Dendritic cell treated with granulocyte-macrophage colony-stimulating factor and Interleukin-4, amounts not matched to agents 40 ng/mL and 50 ng/mL, for 4 days (primary cell): ENCODE measurements at regions not wholly inside any gene's neighbourhood (a gene's known extent, or its start where the extent isn't known, plus 50 kb on each side); places are given as distances from the start of the nearest gene placed in this dataset.

Experiments used
- H3K27ac Mint-ChIP-seq: one replicate; pipeline ENCODE4 v1.8.0; 2022; ENCODE audit warnings: mild to moderate bottlenecking, mixed read lengths
- H3K27me3 Mint-ChIP-seq: one replicate; pipeline ENCODE4 v1.8.0; 2022; ENCODE audit warnings: mild to moderate bottlenecking, mixed read lengths
- H3K36me3 Mint-ChIP-seq: one replicate; pipeline ENCODE4 v1.8.0; 2022; ENCODE audit warnings: low read depth, mixed read lengths
- H3K4me1 Mint-ChIP-seq: one replicate; pipeline ENCODE4 v1.8.0; 2022; ENCODE audit warnings: low read depth, mixed read lengths
- H3K4me3 Mint-ChIP-seq: one replicate; pipeline ENCODE4 v1.8.0; 2022; ENCODE audit warnings: mild to moderate bottlenecking, moderate library complexity, mixed read lengths
- H3K9me3 Mint-ChIP-seq: one replicate; pipeline ENCODE4 v1.8.0; 2022; ENCODE audit warnings: mixed read lengths
- intact Hi-C: fragments of 100-400 bp; cut with micrococcal nuclease; formaldehyde crosslinking; loops from one replicate; pipeline ENCODE4 v1.15.0; 2022

DNA sequence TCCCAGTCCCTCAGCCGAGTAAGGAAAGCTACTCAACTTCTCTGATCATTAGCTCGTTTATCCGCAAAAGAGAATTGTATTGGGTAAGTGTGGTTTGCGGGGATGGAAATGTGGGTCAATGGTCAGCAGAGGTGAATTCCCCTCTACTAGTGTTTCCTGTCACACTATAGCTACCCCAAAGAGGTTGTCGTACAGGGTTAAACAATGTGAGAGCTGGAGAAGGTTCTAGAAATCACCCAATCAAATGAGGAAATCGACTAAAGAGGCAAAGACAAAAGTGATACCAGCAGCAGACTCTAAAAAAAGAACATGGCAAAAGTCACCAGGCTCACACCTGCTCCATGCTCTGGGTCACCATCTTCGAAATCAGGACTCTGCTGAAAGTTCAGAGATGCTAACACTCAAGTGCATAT, 144.7 kb upstream of the ITGA4 start:
- H3K9me3 Mint-ChIP-seq, result no peaks in the 10 kb centered on the region
- intact Hi-C loops, result no loop called here
- peak overlapping the region; percentile 50 for H3K27ac Mint-ChIP-seq
- no peak overlapping the region for H3K4me3 Mint-ChIP-seq
- no peaks in the 10 kb centered on the region for H3K27me3 Mint-ChIP-seq
- H3K36me3 Mint-ChIP-seq, result no peaks in the 10 kb centered on the region
- H3K4me1 Mint-ChIP-seq, result peaks cover 42% of the 10 kb centered on the region

DNA sequence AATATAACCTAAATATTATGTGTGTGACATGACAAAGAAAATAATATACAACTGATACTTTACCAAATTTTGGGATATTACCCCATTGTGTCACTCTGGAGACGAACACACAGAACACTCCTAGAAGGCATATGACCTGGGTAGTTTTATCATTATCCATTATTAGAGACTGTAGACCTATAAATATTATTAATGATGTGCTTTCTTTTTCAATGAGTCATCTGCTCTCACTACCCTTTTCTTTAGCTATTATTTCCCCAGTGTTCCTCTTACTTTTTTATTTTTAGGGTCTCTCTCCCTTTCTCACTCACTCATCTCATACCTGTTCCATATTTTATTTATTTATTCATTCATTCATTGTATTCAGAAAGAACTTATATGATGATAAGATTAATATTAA, 143.3 kb upstream of the ITGA4 start:
- Mint-ChIP-seq H3K36me3 (no peaks in the 10 kb centered on the region), H3K4me1 (peaks cover 35% of the 10 kb centered on the region), H3K4me3 (no peak overlapping the region), H3K27me3 (no peaks in the 10 kb centered on the region), H3K27ac (no peak overlapping the region), H3K9me3 (no peaks in the 10 kb centered on the region)
- intact Hi-C loops, result no loop called here

- no peaks in the 10 kb centered on the region for H3K36me3 Mint-ChIP-seq
- intact Hi-C loops, result no loop called here
Observed at GRCh38 chr2:181314551-181314950, 142.6 kb upstream of the ITGA4 start.

DNA sequence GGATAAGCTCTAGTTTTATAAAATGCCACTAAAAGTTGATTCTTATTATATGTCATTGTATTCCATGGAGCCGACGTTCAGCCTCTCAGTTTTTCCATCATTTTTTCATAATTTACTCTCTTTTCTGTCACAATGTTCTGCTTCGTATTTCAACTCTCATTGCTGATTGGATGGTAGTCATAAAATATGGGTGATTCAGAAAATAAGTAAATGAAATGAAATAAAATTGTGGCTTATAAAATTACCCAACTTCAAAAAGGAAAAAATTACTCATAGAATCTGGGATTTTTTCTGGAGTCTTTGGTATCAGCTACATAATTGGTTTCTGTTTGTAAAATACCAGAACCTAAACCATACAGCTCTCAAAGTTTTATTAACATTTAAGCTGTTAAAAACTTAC, 139.7 kb upstream of the ITGA4 start:
- H3K27me3 Mint-ChIP-seq, result no peaks in the 10 kb centered on the region
- no peaks in the 10 kb centered on the region for H3K36me3 Mint-ChIP-seq
- peaks cover 15% of the 10 kb centered on the region for H3K4me1 Mint-ChIP-seq
- H3K27ac Mint-ChIP-seq, result no peak overlapping the region
- intact Hi-C loops, result loop anchor here (5.0 kb wide), 1 partner anchor 35 kb away; no protein-coding TSS in a partner anchor
- H3K9me3 Mint-ChIP-seq, result no peaks in the 10 kb centered on the region
- H3K4me3 Mint-ChIP-seq, result no peak overlapping the region

More at GRCh38 chr2:181314551-181314950, 142.6 kb upstream of the ITGA4 start:
- no peak overlapping the region for H3K27ac Mint-ChIP-seq
- no peaks in the 10 kb centered on the region for H3K27me3 Mint-ChIP-seq
- H3K4me1 Mint-ChIP-seq, result peaks cover 28% of the 10 kb centered on the region
- no peak overlapping the region for H3K4me3 Mint-ChIP-seq
- H3K9me3 Mint-ChIP-seq, result no peaks in the 10 kb centered on the region

DNA sequence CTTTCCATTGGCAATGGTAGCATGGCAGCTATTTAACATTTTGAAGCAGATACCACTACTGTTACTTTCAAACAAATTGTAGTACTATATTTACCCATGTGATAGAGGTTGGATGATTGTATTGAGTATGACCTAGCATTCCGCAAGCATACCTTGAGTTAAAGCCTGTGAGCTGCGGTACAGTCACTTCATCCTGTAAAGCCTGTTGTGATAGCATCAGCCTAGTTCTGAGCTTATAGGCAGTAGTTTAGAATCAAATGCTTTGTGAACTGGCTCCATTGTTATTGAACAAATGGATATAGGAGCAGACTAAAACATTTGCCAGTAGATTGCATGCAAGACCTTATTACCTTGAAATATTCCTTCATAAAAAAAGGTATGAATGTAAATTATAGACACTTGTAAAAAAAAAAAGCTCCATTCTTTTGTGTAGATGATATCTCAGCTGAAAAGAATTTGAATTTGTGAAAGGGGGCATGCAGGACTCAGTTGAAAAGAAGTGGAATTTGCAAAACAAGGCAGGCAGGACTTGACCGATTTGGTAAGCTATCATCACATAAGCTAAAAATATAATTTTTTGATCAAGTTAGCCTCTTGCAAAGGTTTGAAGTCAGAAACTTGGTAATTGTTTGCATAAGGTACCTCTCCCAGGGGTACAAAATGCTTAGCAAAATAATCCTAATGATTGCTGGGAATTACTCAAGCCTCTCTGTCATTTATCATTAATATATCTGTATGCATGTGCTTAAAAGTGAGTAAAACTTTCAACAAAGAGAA, 138.5 kb upstream of the ITGA4 start:
- intact Hi-C loops, result loop anchor here (5.0 kb wide), 1 partner anchor 34 kb away; no protein-coding TSS in a partner anchor

DNA sequence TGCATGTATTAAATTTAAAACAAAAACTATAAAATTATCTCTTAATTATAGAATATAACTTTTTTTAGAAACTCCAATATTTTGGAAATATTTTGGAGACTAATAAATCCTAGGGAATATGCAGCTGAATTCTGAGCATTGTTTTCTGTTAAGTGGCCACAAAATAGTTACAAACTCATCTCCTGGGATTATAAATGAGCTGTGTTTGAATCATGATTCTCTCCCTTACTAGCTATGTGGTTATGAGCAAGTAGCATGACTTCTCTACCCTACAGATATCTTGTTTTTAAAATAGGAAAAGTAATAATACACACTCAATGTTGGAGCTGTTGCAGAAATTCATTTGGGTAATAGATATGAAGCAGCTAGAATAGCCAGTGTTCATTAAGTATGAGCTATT, 137.9 kb upstream of the ITGA4 start:
- no peak overlapping the region for H3K27ac Mint-ChIP-seq
- H3K9me3 Mint-ChIP-seq, result no peaks in the 10 kb centered on the region
- intact Hi-C loops, result loop anchor here (5.0 kb wide), 1 partner anchor 33 kb away; no protein-coding TSS in a partner anchor
- no peaks in the 10 kb centered on the region for H3K36me3 Mint-ChIP-seq
- no peaks in the 10 kb centered on the region for H3K27me3 Mint-ChIP-seq
- peaks cover under 1% of the 10 kb centered on the region for H3K4me1 Mint-ChIP-seq
- H3K4me3 Mint-ChIP-seq, result no peak overlapping the region

More for the DNA sequence above, 138.5 kb upstream of the ITGA4 start:
- H3K4me3 Mint-ChIP-seq, result no peak overlapping the region
- peaks cover 7% of the 10 kb centered on the region for H3K4me1 Mint-ChIP-seq
- H3K36me3 Mint-ChIP-seq, result no peaks in the 10 kb centered on the region
- H3K9me3 Mint-ChIP-seq, result no peaks in the 10 kb centered on the region
- H3K27ac Mint-ChIP-seq, result no peak overlapping the region
- H3K27me3 Mint-ChIP-seq, result no peaks in the 10 kb centered on the region

- H3K36me3 Mint-ChIP-seq, result no peaks in the 10 kb centered on the region
- intact Hi-C loops, result no loop called here
- no peaks in the 10 kb centered on the region for H3K27me3 Mint-ChIP-seq
- H3K27ac Mint-ChIP-seq, result no peak overlapping the region
- H3K4me1 Mint-ChIP-seq, result no peaks in the 10 kb centered on the region
- H3K4me3 Mint-ChIP-seq, result no peak overlapping the region
- no peaks in the 10 kb centered on the region for H3K9me3 Mint-ChIP-seq
Observed at GRCh38 chr2:181320638-181321037, 136.5 kb upstream of the ITGA4 start.

GRCh38 chr2:181324912-181325311, 132.3 kb upstream of the ITGA4 start:
- Mint-ChIP-seq H3K27ac (no peak overlapping the region), H3K9me3 (no peaks in the 10 kb centered on the region), H3K4me1 (no peaks in the 10 kb centered on the region), H3K27me3 (no peaks in the 10 kb centered on the region), H3K4me3 (no peak overlapping the region), H3K36me3 (no peaks in the 10 kb centered on the region)
- intact Hi-C loops, result no loop called here

- H3K4me1 Mint-ChIP-seq, result no peaks in the 10 kb centered on the region
- no peaks in the 10 kb centered on the region for H3K27me3 Mint-ChIP-seq
- no peaks in the 10 kb centered on the region for H3K36me3 Mint-ChIP-seq
- H3K9me3 Mint-ChIP-seq, result no peaks in the 10 kb centered on the region
- intact Hi-C loops, result no loop called here
- no peak overlapping the region for H3K27ac Mint-ChIP-seq
- H3K4me3 Mint-ChIP-seq, result no peak overlapping the region
Observed at GRCh38 chr2:181326661-181327060, 130.5 kb upstream of the ITGA4 start.

GRCh38 chr2:181330286-181330685, 126.9 kb upstream of the ITGA4 start:
- Mint-ChIP-seq H3K27me3 (no peaks in the 10 kb centered on the region), H3K36me3 (no peaks in the 10 kb centered on the region), H3K4me1 (no peaks in the 10 kb centered on the region), H3K4me3 (no peak overlapping the region), H3K27ac (no peak overlapping the region), H3K9me3 (no peaks in the 10 kb centered on the region)
- intact Hi-C loops, result no loop called here

DNA sequence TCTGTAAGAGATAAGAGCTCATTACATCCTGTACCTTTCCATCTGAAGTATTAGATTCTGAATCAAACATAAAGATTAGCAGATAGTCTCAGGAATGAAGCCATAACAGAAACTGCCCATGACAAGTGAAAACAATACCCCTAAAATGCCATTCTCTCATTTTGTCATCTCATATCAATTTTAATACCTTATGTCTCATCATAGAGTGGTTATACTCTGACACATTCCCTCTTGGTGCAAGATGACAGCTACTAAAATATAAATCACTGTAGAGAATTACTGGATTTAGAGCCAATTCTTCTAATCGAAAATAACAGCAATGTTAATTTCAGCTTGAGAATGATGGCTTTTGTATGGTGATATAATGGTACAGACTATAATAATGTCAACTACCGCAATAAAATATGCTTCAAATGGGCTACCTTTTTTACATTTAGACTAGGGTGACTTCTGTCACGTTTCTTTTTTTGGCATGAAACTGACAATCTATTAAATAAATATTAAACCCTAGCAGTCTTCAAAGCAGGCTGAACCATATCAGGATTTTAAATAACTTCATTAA, 125.1 kb upstream of the ITGA4 start:
- intact Hi-C loops, result no loop called here
- H3K9me3 Mint-ChIP-seq, result no peaks in the 10 kb centered on the region

DNA sequence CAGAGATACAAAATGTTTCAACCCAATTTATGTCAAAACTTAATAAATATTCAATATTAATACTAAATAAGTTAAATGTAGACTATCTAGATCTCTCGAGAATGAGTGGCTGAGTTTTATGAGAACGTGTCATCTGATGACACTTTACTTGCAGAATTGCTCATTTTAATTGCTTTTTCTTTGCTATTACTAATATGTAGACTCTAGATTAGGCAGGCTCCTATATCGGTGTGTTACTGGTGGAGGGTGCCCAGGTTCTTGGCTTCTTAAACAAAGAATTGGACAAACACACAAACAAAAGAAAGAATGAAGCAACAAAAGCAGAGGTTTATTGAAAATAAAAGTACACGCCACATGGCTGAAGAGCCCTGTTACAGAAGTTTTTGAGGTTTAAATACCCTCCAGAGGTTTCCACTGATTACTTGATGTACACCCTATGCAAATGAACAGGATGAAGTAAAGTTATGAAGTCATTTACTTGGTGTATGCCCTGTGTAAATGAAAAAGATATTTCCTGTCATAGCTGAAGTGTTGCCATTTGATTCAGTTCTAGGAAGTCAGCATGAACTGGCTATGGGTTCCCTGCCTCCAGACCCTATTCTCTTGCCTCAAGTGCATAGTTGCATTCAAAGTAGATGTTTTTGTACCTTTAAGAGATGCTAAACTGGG, 122.9 kb upstream of the ITGA4 start:
- Mint-ChIP-seq H3K27ac (no peak overlapping the region), H3K4me3 (no peak overlapping the region), H3K9me3 (no peaks in the 10 kb centered on the region), H3K4me1 (no peaks in the 10 kb centered on the region), H3K27me3 (no peaks in the 10 kb centered on the region), H3K36me3 (no peaks in the 10 kb centered on the region)
- intact Hi-C loops, result no loop called here

More for the DNA sequence above, 125.1 kb upstream of the ITGA4 start:
- no peaks in the 10 kb centered on the region for H3K36me3 Mint-ChIP-seq
- no peak overlapping the region for H3K27ac Mint-ChIP-seq
- H3K4me3 Mint-ChIP-seq, result no peak overlapping the region
- H3K27me3 Mint-ChIP-seq, result no peaks in the 10 kb centered on the region
- no peaks in the 10 kb centered on the region for H3K4me1 Mint-ChIP-seq

- no peaks in the 10 kb centered on the region for H3K9me3 Mint-ChIP-seq
- no peaks in the 10 kb centered on the region for H3K4me1 Mint-ChIP-seq
- no peaks in the 10 kb centered on the region for H3K27me3 Mint-ChIP-seq
- no peaks in the 10 kb centered on the region for H3K36me3 Mint-ChIP-seq
- H3K27ac Mint-ChIP-seq, result no peak overlapping the region
- H3K4me3 Mint-ChIP-seq, result no peak overlapping the region
- intact Hi-C loops, result no loop called here
Observed at GRCh38 chr2:181340891-181341290, 116.3 kb upstream of the ITGA4 start.

- Mint-ChIP-seq H3K27me3 (no peaks in the 10 kb centered on the region), H3K36me3 (no peaks in the 10 kb centered on the region), H3K27ac (no peak overlapping the region), H3K9me3 (no peaks in the 10 kb centered on the region), H3K4me3 (no peak overlapping the region), H3K4me1 (no peaks in the 10 kb centered on the region)
- intact Hi-C loops, result no loop called here
Observed at GRCh38 chr2:181341855-181342600, 115.2 kb upstream of the ITGA4 start.
